SK-N-SH (cell line): ENCODE measurements at regions not wholly inside any gene's neighbourhood (a gene's known extent, or its start where the extent isn't known, plus 50 kb on each side); places are given as distances from the start of the nearest gene placed in this dataset.

ENCODE experiments used
- CTCF ChIA-PET: fragments of 300-600, 350-600 bp; formaldehyde crosslinking; extraction: SDS; loops from one replicate; lab custom pipeline; 2021; lab: Yijun Ruan, JAX
- POLR2A ChIA-PET: fragments of 350-600 bp; sonication (Branson Sonifier 250); formaldehyde crosslinking; extraction: SDS; loops from one replicate; lab custom pipeline; 2020; ENCODE audit warnings: antibody characterized with exemption, inconsistent platforms; lab: Yijun Ruan, JAX
- DNase-seq: peaks from one replicate; pipeline ENCODE4 v3.0.0; 2012
- H2AFZ ChIP-seq: fragments of 200-600 bp; sonication (generic); 2 replicates; pipeline ENCODE4 v1.8.1; 2016; ENCODE audit warnings: antibody characterized with exemption, mild to moderate bottlenecking, low read depth
- H3F3A ChIP-seq: fragments of 200-600 bp; sonication (generic); replicated peaks from 2 replicates; pipeline ENCODE3; 2016; ENCODE audit warnings: antibody characterized with exemption, mild to moderate bottlenecking; ENCODE audit not compliant: insufficient read depth
- H3K27ac ChIP-seq, 2 experiments: fragments of 200-500 bp in 1 of 2; fragments of 200-600 bp in 1 of 2; sonication (Bioruptor generic) in 1 of 2; sonication (generic), shearing (Covaris generic) in 1 of 2; 2 replicates each; pipeline versions ENCODE4 v1.5.1 to v1.6.1; 2014 to 2016; ENCODE audit warnings: low read depth in 2 of 2, inconsistent platforms in 1 of 2, low read length in 1 of 2, mild to moderate bottlenecking in 1 of 2, mixed read lengths in 1 of 2
- H3K27me3 ChIP-seq: fragments of 200-600 bp; sonication (generic), shearing (Covaris generic); 2 replicates; pipeline ENCODE4 v1.6.1; 2016; ENCODE audit warnings: mixed run types; ENCODE audit not compliant: insufficient read depth
- H3K36me3 ChIP-seq, 2 experiments: fragments of 200-500 bp in 1 of 2; fragments of 200-600 bp in 1 of 2; sonication (Bioruptor generic) in 1 of 2; sonication (generic) in 1 of 2; replicated peaks in 1 of 2; 2 replicates each; pipeline versions ENCODE3 to v1.5.1; 2014 to 2016; ENCODE audit warnings: low read length in 1 of 2, mild to moderate bottlenecking in 1 of 2; ENCODE audit not compliant: insufficient read depth in 2 of 2, control insufficient read depth in 1 of 2
- H3K4me1 ChIP-seq, 2 experiments: fragments of 200-500 bp in 1 of 2; fragments of 200-600 bp in 1 of 2; sonication (Bioruptor generic) in 1 of 2; sonication (generic), shearing (Covaris generic) in 1 of 2; 2 replicates each; pipeline versions ENCODE4 v1.5.1 to v1.6.1; 2014 to 2016; ENCODE audit warnings: low read depth in 1 of 2, low read length in 1 of 2, mixed run types in 1 of 2; ENCODE audit not compliant: insufficient read depth in 2 of 2, control insufficient read depth in 1 of 2
- H3K4me2 ChIP-seq: fragments of 200-600 bp; sonication (generic), shearing (Covaris generic); 2 replicates; pipeline ENCODE4 v1.6.1; 2017; ENCODE audit warnings: mixed run types
- H3K4me3 ChIP-seq, 2 experiments: fragments of 200-500 bp in 1 of 2; fragments of 200-600 bp in 1 of 2; sonication (Bioruptor generic) in 1 of 2; sonication (generic), shearing (Covaris generic) in 1 of 2; 2 replicates each; pipeline versions ENCODE4 v1.5.1 to v1.8.1; 2014 to 2016; ENCODE audit warnings: low read depth in 2 of 2, inconsistent platforms in 1 of 2, low read length in 1 of 2, mild to moderate bottlenecking in 1 of 2, mixed read lengths in 1 of 2, moderate library complexity in 1 of 2
- H3K79me2 ChIP-seq: fragments of 200-600 bp; sonication (generic); 2 replicates; pipeline ENCODE4 v1.8.1; 2017; ENCODE audit warnings: mild to moderate bottlenecking; ENCODE audit not compliant: insufficient read depth
- H3K9ac ChIP-seq: fragments of 200-600 bp; sonication (generic); 2 replicates; pipeline ENCODE4 v1.6.1; 2017; ENCODE audit warnings: mixed run types
- H3K9me2 ChIP-seq: fragments of 200-600 bp; sonication (generic); 2 replicates; pipeline ENCODE4 v1.6.1; 2017; ENCODE audit warnings: mixed run types
- H3K9me3 ChIP-seq: fragments of 200-600 bp; sonication (generic); 2 replicates; pipeline ENCODE4 v1.6.1; 2017; ENCODE audit warnings: mixed run types, mild to moderate bottlenecking, moderate library complexity
- H4K20me1 ChIP-seq: fragments of 200-600 bp; sonication (generic); 2 replicates; pipeline ENCODE4 v1.6.1; 2017; ENCODE audit warnings: mild to moderate bottlenecking, mixed run types; ENCODE audit not compliant: insufficient read depth
- CHD2 ChIP-seq: fragments of 150-350 bp; IDR thresholded peaks from 2 replicates; pipeline ENCODE4 v1.6.1; 2018; ENCODE audit warnings: low read length; ENCODE audit not compliant: partially characterized antibody
- ELF1 ChIP-seq: IDR thresholded peaks from 2 replicates; pipeline ENCODE4 v1.4.0; 2012
- EZH2phosphoT487 ChIP-seq: fragments of 200-600 bp; sonication (generic); IDR thresholded peaks from 2 replicates; pipeline ENCODE4 v1.6.1; 2017; ENCODE audit warnings: low read depth, mixed run types, mild to moderate bottlenecking, antibody characterized with exemption, moderate library complexity, borderline replicate concordance
- FOXJ3 ChIP-seq: sonication (generic); formaldehyde crosslinking; IDR thresholded peaks from 2 replicates; pipeline ENCODE4 v1.5.1; 2020; ENCODE audit warnings: mild to moderate bottlenecking, missing genetic modification reagents
- FOXM1 ChIP-seq: IDR thresholded peaks from 2 replicates; pipeline ENCODE4 v1.4.0; 2012; ENCODE audit warnings: low read depth, mild to moderate bottlenecking
- GABPA ChIP-seq: IDR thresholded peaks from 2 replicates; pipeline ENCODE4 v1.4.0; 2012; ENCODE audit warnings: low read depth, mild to moderate bottlenecking
- GATA2 ChIP-seq: sonication (generic); formaldehyde crosslinking; IDR thresholded peaks from 2 replicates; pipeline ENCODE4 v1.5.0; 2020; ENCODE audit warnings: mild to moderate bottlenecking, missing genetic modification reagents
- MEF2A ChIP-seq: IDR thresholded peaks from 2 replicates; pipeline ENCODE4 v1.4.0; 2012; ENCODE audit warnings: low read depth, borderline replicate concordance
- NFIC ChIP-seq: IDR thresholded peaks from 2 replicates; pipeline ENCODE4 v1.4.0; 2012; ENCODE audit warnings: borderline replicate concordance
- NRF1 ChIP-seq: IDR thresholded peaks from 2 replicates; pipeline ENCODE4 v1.6.1; 2012; ENCODE audit warnings: low read depth, mild to moderate bottlenecking, low read length
- POLR2AphosphoS5 ChIP-seq: IDR thresholded peaks from 2 replicates; pipeline ENCODE4 v1.6.1; 2012; ENCODE audit warnings: low read depth, low read length
- RAD21 ChIP-seq: IDR thresholded peaks from 2 replicates; pipeline ENCODE4 v1.6.1; 2012; ENCODE audit warnings: mild to moderate bottlenecking, low read length
- RCOR1 ChIP-seq: fragments of 150-350 bp; IDR thresholded peaks from 2 replicates; pipeline ENCODE4 v1.6.1; 2017; ENCODE audit warnings: antibody characterized with exemption, low read length
- REST ChIP-seq: IDR thresholded peaks from 2 replicates; pipeline ENCODE4 v1.6.1; 2012; ENCODE audit warnings: mild to moderate bottlenecking, low read depth, low read length, moderate library complexity
- RFX5 ChIP-seq: IDR thresholded peaks from 2 replicates; pipeline ENCODE4 v1.6.1; 2012; ENCODE audit warnings: mild to moderate bottlenecking, improper control_type of control experiment, low read length
- SMC3 ChIP-seq: IDR thresholded peaks from 2 replicates; pipeline ENCODE4 v1.6.1; 2012; ENCODE audit warnings: low read depth, low read length, improper control_type of control experiment
- TCF12 ChIP-seq: IDR thresholded peaks from 2 replicates; pipeline ENCODE4 v1.4.0; 2012
- YY1 ChIP-seq: IDR thresholded peaks from 2 replicates; pipeline ENCODE4 v1.4.0; 2012; ENCODE audit warnings: low read depth, mild to moderate bottlenecking
- WGBS: methylation state at CpG from one replicate; pipeline ENCODE4 v1.1.6; 2017; ENCODE audit warnings: low lambda C conversion rate; 5-methylcytosine and 5-hydroxymethylcytosine counted together
- TF ChIP-seq, protein P1 (sequence below): fragments of 150-350 bp; IDR thresholded peaks from 2 replicates; pipeline ENCODE4 v1.6.1; 2016; ENCODE audit warnings: mild to moderate bottlenecking, low read depth, low read length
- TF ChIP-seq, protein P2 (sequence below): IDR thresholded peaks from 2 replicates; pipeline ENCODE4 v1.4.0; 2012; ENCODE audit warnings: low read depth, borderline replicate concordance
- TF ChIP-seq, protein P3 (sequence below): IDR thresholded peaks from 2 replicates; pipeline ENCODE4 v1.4.0; 2012; ENCODE audit warnings: low read depth, borderline replicate concordance

- no peaks in the 10 kb centered on the region for H3K79me2 ChIP-seq
- no peak overlapping the region for H3K4me2 ChIP-seq
- no peak overlapping the region for H3K4me3 ChIP-seq
- H4K20me1 ChIP-seq: no peaks in the 10 kb centered on the region
- ChIA-PET CTCF (no interaction called here), POLR2A (no interaction called here)
- WGBS: 85% methylated on average over 3 of the region's 3 CpGs
- no peak overlapping the region for H2AFZ ChIP-seq
- no peaks in the 10 kb centered on the region for H3F3A ChIP-seq
- H3K9ac ChIP-seq: no peak overlapping the region
- H3K9me3 ChIP-seq: no peaks in the 10 kb centered on the region
- H3K27ac ChIP-seq: no peak overlapping the region
- H3K9me2 ChIP-seq: no peaks in the 10 kb centered on the region
- no peaks in the 10 kb centered on the region for H3K27me3 ChIP-seq
- H3K36me3 ChIP-seq: no peaks in the 10 kb centered on the region
- DNase-seq: no peak
- H3K4me1 ChIP-seq: no peaks in the 10 kb centered on the region
- TF ChIP-seq FOXJ3 (CRISPR knock-in tag) (no peak), NFIC (no peak), GATA2 (no peak), YY1 (no peak), RAD21 (no peak), EZH2phosphoT487 (no peak), ELF1 (no peak), GABPA (no peak), FOXM1 (no peak), TCF12 (no peak), SMC3 (no peak), RFX5 (no peak)
- TF ChIP-seq, protein P1, sequence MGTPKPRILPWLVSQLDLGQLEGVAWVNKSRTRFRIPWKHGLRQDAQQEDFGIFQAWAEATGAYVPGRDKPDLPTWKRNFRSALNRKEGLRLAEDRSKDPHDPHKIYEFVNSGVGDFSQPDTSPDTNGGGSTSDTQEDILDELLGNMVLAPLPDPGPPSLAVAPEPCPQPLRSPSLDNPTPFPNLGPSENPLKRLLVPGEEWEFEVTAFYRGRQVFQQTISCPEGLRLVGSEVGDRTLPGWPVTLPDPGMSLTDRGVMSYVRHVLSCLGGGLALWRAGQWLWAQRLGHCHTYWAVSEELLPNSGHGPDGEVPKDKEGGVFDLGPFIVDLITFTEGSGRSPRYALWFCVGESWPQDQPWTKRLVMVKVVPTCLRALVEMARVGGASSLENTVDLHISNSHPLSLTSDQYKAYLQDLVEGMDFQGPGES: no peak
These were observed 2807.4 kb upstream of the PCDH20 start for GRCh38 chr13:64223016-64223415.

GRCh38 chr13:64206430-64207225 is 2791.0 kb upstream of the PCDH20 start:
- H3K9me2 ChIP-seq: no peaks in the 10 kb centered on the region
- H3K36me3 ChIP-seq: no peaks in the 10 kb centered on the region
- no peaks in the 10 kb centered on the region for H3K79me2 ChIP-seq
- no peaks in the 10 kb centered on the region for H4K20me1 ChIP-seq
- no peak for DNase-seq
- no peaks in the 10 kb centered on the region for H3F3A ChIP-seq
- no peak overlapping the region for H3K4me3 ChIP-seq
- 82% methylated on average over 9 of the region's 9 CpGs for WGBS
- ChIA-PET CTCF (no interaction called here), POLR2A (no interaction called here)
- H2AFZ ChIP-seq: no peak overlapping the region
- H3K9me3 ChIP-seq: no peaks in the 10 kb centered on the region
- no peaks in the 10 kb centered on the region for H3K27me3 ChIP-seq
- no peak overlapping the region for H3K9ac ChIP-seq
- H3K4me2 ChIP-seq: no peak overlapping the region
- H3K27ac ChIP-seq: no peak overlapping the region
- H3K4me1 ChIP-seq: no peaks in the 10 kb centered on the region
- TF ChIP-seq RFX5 (no peak), SMC3 (no peak), POLR2AphosphoS5 (no peak), FOXJ3 (CRISPR knock-in tag) (no peak), CHD2 (no peak), NRF1 (no peak), MEF2A (no peak), RCOR1 (no peak), RAD21 (no peak), REST (no peak)
- TF ChIP-seq, protein P2, sequence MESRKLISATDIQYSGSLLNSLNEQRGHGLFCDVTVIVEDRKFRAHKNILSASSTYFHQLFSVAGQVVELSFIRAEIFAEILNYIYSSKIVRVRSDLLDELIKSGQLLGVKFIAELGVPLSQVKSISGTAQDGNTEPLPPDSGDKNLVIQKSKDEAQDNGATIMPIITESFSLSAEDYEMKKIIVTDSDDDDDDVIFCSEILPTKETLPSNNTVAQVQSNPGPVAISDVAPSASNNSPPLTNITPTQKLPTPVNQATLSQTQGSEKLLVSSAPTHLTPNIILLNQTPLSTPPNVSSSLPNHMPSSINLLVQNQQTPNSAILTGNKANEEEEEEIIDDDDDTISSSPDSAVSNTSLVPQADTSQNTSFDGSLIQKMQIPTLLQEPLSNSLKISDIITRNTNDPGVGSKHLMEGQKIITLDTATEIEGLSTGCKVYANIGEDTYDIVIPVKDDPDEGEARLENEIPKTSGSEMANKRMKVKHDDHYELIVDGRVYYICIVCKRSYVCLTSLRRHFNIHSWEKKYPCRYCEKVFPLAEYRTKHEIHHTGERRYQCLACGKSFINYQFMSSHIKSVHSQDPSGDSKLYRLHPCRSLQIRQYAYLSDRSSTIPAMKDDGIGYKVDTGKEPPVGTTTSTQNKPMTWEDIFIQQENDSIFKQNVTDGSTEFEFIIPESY: no peak
- TF ChIP-seq, protein P3, sequence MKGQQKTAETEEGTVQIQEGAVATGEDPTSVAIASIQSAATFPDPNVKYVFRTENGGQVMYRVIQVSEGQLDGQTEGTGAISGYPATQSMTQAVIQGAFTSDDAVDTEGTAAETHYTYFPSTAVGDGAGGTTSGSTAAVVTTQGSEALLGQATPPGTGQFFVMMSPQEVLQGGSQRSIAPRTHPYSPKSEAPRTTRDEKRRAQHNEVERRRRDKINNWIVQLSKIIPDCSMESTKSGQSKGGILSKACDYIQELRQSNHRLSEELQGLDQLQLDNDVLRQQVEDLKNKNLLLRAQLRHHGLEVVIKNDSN: no peak
